Peyer's patch (tissue), 4 donors: ENCODE measurements at regions not wholly inside any gene's neighbourhood (a gene's known extent, or its start where the extent isn't known, plus 50 kb on each side); places are given as distances from the start of the nearest gene placed in this dataset.

Source experiments
- POLR2A ChIP-seq, 2 donors: fragments of 450-650 bp; IDR thresholded peaks; one replicate each; pipeline ENCODE4 v1.5.1; 2017; ENCODE audit warnings: antibody characterized with exemption in 2 of 2, mild to moderate bottlenecking in 2 of 2, moderate library complexity in 2 of 2
- TF ChIP-seq, protein P1 (sequence below), 6 experiments: fragments of 450-650 bp in 4 of 6; fragments of 200-600 bp in 2 of 6; sonication (generic) in 1 of 6; IDR thresholded peaks; one replicate each; pipeline ENCODE4 v1.5.1; 2017 to 2019; ENCODE audit warnings: antibody characterized with exemption in 6 of 6, mild to moderate bottlenecking in 3 of 6, moderate library complexity in 1 of 6

DNA sequence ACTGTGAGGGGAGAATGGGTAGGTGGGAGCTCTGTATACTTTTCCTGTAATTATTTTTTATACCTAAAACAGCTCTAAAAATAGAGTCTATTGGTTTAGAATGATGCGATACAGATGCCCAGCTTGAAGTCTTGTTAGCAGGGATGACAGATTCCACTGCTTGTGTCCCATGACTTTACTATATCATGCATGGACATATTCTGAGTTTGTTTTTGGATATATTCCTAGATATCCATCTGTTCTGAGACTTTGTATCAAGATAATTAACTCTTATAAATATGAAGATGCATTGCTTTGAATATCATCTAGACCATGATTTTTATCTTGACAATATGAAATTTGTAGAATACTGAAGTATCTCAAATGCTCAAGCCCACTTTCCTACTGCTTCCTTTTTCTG lies 1058.1 kb downstream of the RAPGEF2 start:
- TF ChIP-seq, protein P1, sequence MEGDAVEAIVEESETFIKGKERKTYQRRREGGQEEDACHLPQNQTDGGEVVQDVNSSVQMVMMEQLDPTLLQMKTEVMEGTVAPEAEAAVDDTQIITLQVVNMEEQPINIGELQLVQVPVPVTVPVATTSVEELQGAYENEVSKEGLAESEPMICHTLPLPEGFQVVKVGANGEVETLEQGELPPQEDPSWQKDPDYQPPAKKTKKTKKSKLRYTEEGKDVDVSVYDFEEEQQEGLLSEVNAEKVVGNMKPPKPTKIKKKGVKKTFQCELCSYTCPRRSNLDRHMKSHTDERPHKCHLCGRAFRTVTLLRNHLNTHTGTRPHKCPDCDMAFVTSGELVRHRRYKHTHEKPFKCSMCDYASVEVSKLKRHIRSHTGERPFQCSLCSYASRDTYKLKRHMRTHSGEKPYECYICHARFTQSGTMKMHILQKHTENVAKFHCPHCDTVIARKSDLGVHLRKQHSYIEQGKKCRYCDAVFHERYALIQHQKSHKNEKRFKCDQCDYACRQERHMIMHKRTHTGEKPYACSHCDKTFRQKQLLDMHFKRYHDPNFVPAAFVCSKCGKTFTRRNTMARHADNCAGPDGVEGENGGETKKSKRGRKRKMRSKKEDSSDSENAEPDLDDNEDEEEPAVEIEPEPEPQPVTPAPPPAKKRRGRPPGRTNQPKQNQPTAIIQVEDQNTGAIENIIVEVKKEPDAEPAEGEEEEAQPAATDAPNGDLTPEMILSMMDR (IDR thresholded peaks at IDR 0.05) = no peak
- no peak for TF ChIP-seq POLR2A (IDR thresholded peaks at IDR 0.05)
